ENCODE measurements at regions not wholly inside any gene's neighbourhood (a gene's known extent, or its start where the extent isn't known, plus 50 kb on each side); places are given as distances from the start of the nearest gene placed in this dataset.

DNA sequence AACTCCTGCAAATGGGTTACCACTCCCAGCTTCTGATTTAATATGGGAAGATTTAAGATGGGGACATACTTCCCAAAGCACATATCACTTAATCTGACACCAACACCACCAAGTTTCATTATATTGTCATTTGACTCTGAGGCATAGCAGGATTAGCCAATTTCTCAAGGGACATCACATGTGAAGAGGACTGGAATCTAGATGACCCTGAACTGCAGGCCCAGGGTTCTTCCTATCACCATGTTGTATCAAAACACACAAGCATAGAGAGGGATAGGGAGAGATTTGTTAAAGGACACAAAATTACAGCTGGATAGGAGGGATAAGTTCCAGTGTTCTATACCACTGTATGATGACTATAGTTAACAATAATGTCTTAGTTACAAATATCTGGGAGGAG is 168.3 kb upstream of the PPP2R2B start:
- CTCF ChIA-PET = no interaction called here

DNA sequence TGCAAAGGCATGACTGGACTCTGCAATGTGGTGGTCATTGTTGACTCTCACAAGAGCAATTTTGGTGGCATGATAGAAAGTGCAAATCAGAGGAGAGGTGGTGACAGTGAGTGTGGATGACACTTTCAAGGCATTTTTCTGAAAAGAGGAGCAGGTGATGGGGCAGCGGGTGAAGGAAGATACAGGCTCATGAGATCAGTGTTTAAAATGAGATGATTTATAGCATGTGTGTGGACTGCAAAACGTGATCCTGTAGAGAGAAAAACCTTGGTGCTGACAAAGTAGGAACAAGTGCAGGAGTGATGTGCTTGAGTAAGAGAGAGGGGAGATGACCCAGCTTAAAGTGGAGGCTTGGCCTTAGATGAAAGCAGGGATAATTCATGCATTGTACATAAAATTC is 171.2 kb upstream of the PPP2R2B start:
- Mint-ChIP-seq H3K4me1 (no peaks in the 10 kb centered on the region), H3K36me3 (no peaks in the 10 kb centered on the region), H3K4me3 (no peak overlapping the region), H3K9me3 (no peaks in the 10 kb centered on the region), H3K27ac (no peak overlapping the region), H3K27me3 (peaks cover 2 to 22% (median 13%) of the 10 kb centered on the region in 5 donors)
- DNase-seq (no peak), ATAC-seq (no peak)
- intact Hi-C loops (cut with micrococcal nuclease) = no loop called here
- Histone ChIP-seq H3K27ac (ENCODE audit: low read depth, low read length) (no peak overlapping the region), H3K4me3 (ENCODE audit: low read length) (no peak overlapping the region), H3K4me1 (ENCODE audit: control insufficient read depth in 2 of 2, insufficient read depth in 2 of 2, low read length in 2 of 2) (no peaks in the 10 kb centered on the region), H3K9me3 (ENCODE audit: control insufficient read depth in 2 of 3, low read length in 3 of 3) (no peaks in the 10 kb centered on the region), H3K36me3 (ENCODE audit: control insufficient read depth in 2 of 3, insufficient read depth in 3 of 3, low read length in 3 of 3) (no peaks in the 10 kb centered on the region), H3K27me3 (ENCODE audit: control insufficient read depth in 2 of 2, insufficient read depth in 2 of 2, low read length in 2 of 2) (no peaks in the 10 kb centered on the region)
- CTCF ChIA-PET = no interaction called here
- POLR2A ChIA-PET = no interaction called here

More for the DNA sequence above, 168.3 kb upstream of the PPP2R2B start:
- POLR2A ChIA-PET = no interaction called here
- Histone ChIP-seq H3K4me1 (ENCODE audit: control insufficient read depth in 2 of 2, insufficient read depth in 2 of 2, low read length in 2 of 2) (no peaks in the 10 kb centered on the region), H3K27me3 (ENCODE audit: control insufficient read depth in 2 of 2, insufficient read depth in 2 of 2, low read length in 2 of 2) (no peaks in the 10 kb centered on the region), H3K9me3 (ENCODE audit: control insufficient read depth in 2 of 3, low read length in 3 of 3) (no peaks in the 10 kb centered on the region), H3K27ac (ENCODE audit: low read depth, low read length) (no peak overlapping the region), H3K36me3 (ENCODE audit: control insufficient read depth in 2 of 3, insufficient read depth in 3 of 3, low read length in 3 of 3) (no peaks in the 10 kb centered on the region), H3K4me3 (ENCODE audit: low read length) (no peak overlapping the region)
- H3K27me3 Mint-ChIP-seq = peaks cover 2 to 13% (median 10%) of the 10 kb centered on the region in 5 donors
- ATAC-seq (no peak), DNase-seq (no peak)
- H3K4me3 Mint-ChIP-seq = no peak overlapping the region
- H3K4me1 Mint-ChIP-seq = no peaks in the 10 kb centered on the region
- no peaks in the 10 kb centered on the region for H3K36me3 Mint-ChIP-seq
- H3K9me3 Mint-ChIP-seq = no peaks in the 10 kb centered on the region
- intact Hi-C loops (cut with micrococcal nuclease) = no loop called here
- no peak overlapping the region for H3K27ac Mint-ChIP-seq

DNA sequence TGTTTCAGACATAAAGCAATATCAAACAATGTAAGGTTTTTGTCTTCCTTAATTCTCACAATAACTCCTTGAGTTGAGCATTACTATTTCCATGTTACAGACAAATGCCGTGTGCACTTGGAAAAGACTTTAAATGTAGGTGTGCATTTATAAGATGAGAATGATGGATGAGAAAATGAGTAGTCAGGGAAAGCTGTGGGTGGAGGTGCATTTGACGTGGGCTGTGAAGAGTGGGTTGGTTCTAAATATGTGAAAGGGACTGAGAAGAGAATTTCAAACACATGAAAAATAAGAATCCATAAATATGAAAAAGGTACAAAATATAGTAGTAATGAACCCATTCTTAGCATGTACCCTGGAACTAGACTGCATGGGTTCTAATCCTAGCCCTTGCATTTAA is 171.6 kb upstream of the PPP2R2B start:
- H3K9me3 Mint-ChIP-seq = no peaks in the 10 kb centered on the region
- ATAC-seq (no peak), DNase-seq (no peak)
- no peaks in the 10 kb centered on the region for H3K9me3 ChIP-seq (ENCODE audit: control insufficient read depth in 2 of 3, low read length in 3 of 3)
- no peaks in the 10 kb centered on the region for H3K27me3 ChIP-seq (ENCODE audit: control insufficient read depth in 2 of 2, insufficient read depth in 2 of 2, low read length in 2 of 2)
- H3K4me3 Mint-ChIP-seq = no peak overlapping the region
- peaks cover 2 to 22% (median 16%) of the 10 kb centered on the region in 5 donors for H3K27me3 Mint-ChIP-seq
- H3K4me1 Mint-ChIP-seq = no peaks in the 10 kb centered on the region
- no peaks in the 10 kb centered on the region for H3K4me1 ChIP-seq (ENCODE audit: control insufficient read depth in 2 of 2, insufficient read depth in 2 of 2, low read length in 2 of 2)
- no peak overlapping the region for H3K27ac Mint-ChIP-seq
- H3K36me3 ChIP-seq (ENCODE audit: control insufficient read depth in 2 of 3, insufficient read depth in 3 of 3, low read length in 3 of 3) = no peaks in the 10 kb centered on the region
- ChIA-PET POLR2A (no interaction called here), CTCF (no interaction called here)
- no peak overlapping the region for H3K4me3 ChIP-seq (ENCODE audit: low read length)
- intact Hi-C loops (cut with micrococcal nuclease) = no loop called here
- no peak overlapping the region for H3K27ac ChIP-seq (ENCODE audit: low read depth, low read length)
- no peaks in the 10 kb centered on the region for H3K36me3 Mint-ChIP-seq

DNA sequence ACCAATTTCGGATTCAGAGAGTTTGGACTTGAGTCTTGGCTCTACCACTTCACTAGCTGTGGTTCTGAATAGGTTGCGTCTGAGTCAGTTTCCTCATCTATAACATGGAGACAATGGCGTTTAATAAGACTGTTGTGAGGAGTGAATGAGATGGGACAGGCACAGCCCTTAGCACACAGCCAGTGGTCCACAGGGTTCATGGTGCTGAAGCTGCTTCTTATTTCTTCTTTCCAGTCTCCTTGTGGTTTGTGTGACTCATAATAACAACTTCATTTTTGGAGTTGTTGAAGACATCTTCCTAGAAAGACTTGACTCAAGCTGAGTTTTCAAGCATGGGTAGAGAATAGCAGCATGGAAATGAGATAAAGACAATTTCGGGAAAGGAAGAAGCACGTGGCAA is 172.6 kb upstream of the PPP2R2B start:
- Mint-ChIP-seq H3K9me3 (no peaks in the 10 kb centered on the region), H3K4me3 (no peak overlapping the region), H3K27ac (no peak overlapping the region), H3K27me3 (peaks cover 2 to 17% (median 13%) of the 10 kb centered on the region in 5 donors), H3K36me3 (no peaks in the 10 kb centered on the region), H3K4me1 (no peaks in the 10 kb centered on the region)
- Histone ChIP-seq H3K36me3 (ENCODE audit: control insufficient read depth in 2 of 3, insufficient read depth in 3 of 3, low read length in 3 of 3) (no peaks in the 10 kb centered on the region), H3K4me1 (ENCODE audit: control insufficient read depth in 2 of 2, insufficient read depth in 2 of 2, low read length in 2 of 2) (no peaks in the 10 kb centered on the region), H3K4me3 (ENCODE audit: low read length) (no peak overlapping the region), H3K27ac (ENCODE audit: low read depth, low read length) (no peak overlapping the region), H3K27me3 (ENCODE audit: control insufficient read depth in 2 of 2, insufficient read depth in 2 of 2, low read length in 2 of 2) (no peaks in the 10 kb centered on the region), H3K9me3 (ENCODE audit: control insufficient read depth in 2 of 3, low read length in 3 of 3) (no peaks in the 10 kb centered on the region)
- POLR2A ChIA-PET = no interaction called here
- intact Hi-C loops (cut with micrococcal nuclease) = no loop called here
- CTCF ChIA-PET = no interaction called here
- DNase-seq = no peak
- no peak for ATAC-seq

DNA sequence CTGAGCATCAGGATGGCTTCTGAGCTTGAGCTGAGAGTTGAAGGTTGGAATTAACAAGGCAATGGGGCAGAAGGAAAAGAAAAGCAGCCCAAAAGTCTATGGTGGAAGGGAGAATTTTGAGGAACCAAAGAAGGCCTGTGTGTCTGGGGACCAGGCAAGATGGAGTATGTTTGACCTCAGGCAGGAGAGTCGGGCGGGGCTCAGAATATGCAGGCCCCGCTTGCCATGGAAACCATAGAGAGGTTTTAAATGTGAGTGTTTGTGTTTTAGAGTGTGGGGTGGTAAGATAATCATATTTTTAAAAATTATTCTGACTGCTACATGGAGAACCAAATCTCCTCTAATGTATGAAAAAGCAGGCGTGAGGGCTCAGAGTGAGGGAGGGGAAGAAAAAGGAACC is 174.0 kb upstream of the PPP2R2B start:
- H3K9me3 ChIP-seq (ENCODE audit: control insufficient read depth in 2 of 3, low read length in 3 of 3) = no peaks in the 10 kb centered on the region
- ATAC-seq (no peak), DNase-seq (no peak)
- Mint-ChIP-seq H3K27me3 (peaks cover 3 to 22% (median 12%) of the 10 kb centered on the region in 5 donors), H3K36me3 (no peaks in the 10 kb centered on the region), H3K27ac (no peak overlapping the region), H3K4me3 (no peak overlapping the region), H3K4me1 (no peaks in the 10 kb centered on the region), H3K9me3 (no peaks in the 10 kb centered on the region)
- POLR2A ChIA-PET = no interaction called here
- H3K4me3 ChIP-seq (ENCODE audit: low read length) = no peak overlapping the region
- intact Hi-C loops (cut with micrococcal nuclease) = no loop called here
- CTCF ChIA-PET = no interaction called here
- no peak overlapping the region for H3K27ac ChIP-seq (ENCODE audit: low read depth, low read length)
- no peaks in the 10 kb centered on the region for H3K27me3 ChIP-seq (ENCODE audit: control insufficient read depth in 2 of 2, insufficient read depth in 2 of 2, low read length in 2 of 2)
- no peaks in the 10 kb centered on the region for H3K4me1 ChIP-seq (ENCODE audit: control insufficient read depth in 2 of 2, insufficient read depth in 2 of 2, low read length in 2 of 2)
- no peaks in the 10 kb centered on the region for H3K36me3 ChIP-seq (ENCODE audit: control insufficient read depth in 2 of 3, insufficient read depth in 3 of 3, low read length in 3 of 3)

DNA sequence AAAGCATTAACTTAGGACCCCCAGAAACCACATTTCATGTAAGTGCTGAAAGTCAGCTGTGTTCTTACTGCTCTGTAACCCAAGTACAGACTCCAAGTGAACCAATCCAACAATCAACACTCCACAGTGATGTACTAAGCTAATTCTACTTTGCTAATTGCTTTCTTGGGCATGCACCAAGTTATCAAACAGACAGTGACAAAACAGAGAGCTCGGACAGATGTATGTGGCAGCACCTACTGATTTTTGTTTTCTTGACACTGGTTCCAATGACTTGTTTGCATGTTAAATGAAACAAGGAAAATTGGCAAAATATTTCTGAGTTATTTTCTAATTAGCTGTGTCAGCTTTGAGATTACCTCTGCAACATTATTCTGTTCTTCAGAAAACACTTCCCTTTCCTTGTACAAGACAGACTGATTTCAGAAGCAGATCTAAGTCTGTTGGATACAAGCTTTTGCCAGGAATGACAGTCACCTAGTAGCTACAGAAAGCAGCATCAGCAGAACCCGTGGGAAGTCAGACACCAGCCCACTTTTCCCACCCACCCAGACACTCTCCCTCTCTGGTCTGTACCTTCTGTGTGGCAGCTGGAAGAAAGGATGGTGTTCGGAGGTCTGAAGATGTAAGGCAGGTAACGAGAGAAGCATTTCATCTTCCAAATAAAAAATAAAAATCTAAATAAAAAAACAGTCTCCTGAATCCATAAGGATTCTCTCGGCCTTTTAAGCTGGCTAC is 176.7 kb upstream of the PPP2R2B start:
- DNase-seq (no peak), ATAC-seq (no peak)
- intact Hi-C loops (cut with micrococcal nuclease) = no loop called here
- H3K9me3 ChIP-seq (ENCODE audit: control insufficient read depth in 2 of 3, low read length in 3 of 3) = no peaks in the 10 kb centered on the region
- H3K27ac Mint-ChIP-seq = no peak overlapping the region
- POLR2A ChIA-PET = no interaction called here
- no peaks in the 10 kb centered on the region for H3K36me3 Mint-ChIP-seq
- CTCF ChIA-PET = no interaction called here
- peaks cover 3 to 17% (median 12%) of the 10 kb centered on the region in 5 donors for H3K27me3 Mint-ChIP-seq
- H3K9me3 Mint-ChIP-seq = peaks cover 0 to 2% (median 0%) of the 10 kb centered on the region in 11 donors
- H3K4me1 ChIP-seq (ENCODE audit: control insufficient read depth in 2 of 2, insufficient read depth in 2 of 2, low read length in 2 of 2) = no peaks in the 10 kb centered on the region
- no peaks in the 10 kb centered on the region for H3K4me1 Mint-ChIP-seq
- H3K36me3 ChIP-seq (ENCODE audit: control insufficient read depth in 2 of 3, insufficient read depth in 3 of 3, low read length in 3 of 3) = no peaks in the 10 kb centered on the region
- H3K4me3 ChIP-seq (ENCODE audit: low read length) = no peak overlapping the region
- H3K4me3 Mint-ChIP-seq = no peak overlapping the region
- H3K27me3 ChIP-seq (ENCODE audit: control insufficient read depth in 2 of 2, insufficient read depth in 2 of 2, low read length in 2 of 2) = no peaks in the 10 kb centered on the region
- no peak overlapping the region for H3K27ac ChIP-seq (ENCODE audit: low read depth, low read length)

DNA sequence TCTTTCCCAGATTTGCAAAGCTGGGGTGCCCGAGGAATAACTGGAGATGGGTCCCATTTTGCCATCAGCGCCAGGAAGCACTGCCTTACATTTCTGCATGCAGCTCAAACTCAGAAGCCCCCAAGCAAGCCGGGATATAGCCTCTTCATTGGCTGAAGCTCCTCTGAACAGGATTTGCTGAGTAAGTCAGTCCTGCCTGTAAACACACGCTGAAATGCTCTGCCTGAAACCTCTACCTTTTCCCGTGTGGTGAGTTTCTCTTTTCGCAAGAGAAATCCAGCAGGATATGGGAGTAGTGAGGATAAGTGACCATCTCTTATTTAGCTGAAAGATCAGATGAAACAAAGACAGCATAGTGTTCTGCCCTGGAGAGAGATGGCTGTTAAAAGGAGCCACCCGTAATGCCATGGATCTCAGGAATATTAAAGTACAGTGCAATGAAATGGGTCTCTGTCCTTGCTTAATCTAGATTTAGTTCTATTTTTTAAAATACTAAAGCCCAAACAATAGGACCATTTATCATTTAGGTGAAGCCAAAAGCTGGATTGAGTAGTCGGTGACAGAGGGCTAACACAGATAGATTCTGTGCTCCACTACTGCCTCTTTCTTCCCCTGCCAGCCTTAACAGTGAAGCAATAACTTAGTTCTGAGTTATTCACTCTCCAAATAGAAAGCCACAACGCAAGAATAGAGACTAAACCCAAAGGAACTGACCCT is 177.5 kb upstream of the PPP2R2B start:
- no peak for DNase-seq
- peaks cover 0 to 2% (median 0%) of the 10 kb centered on the region in 11 donors for H3K9me3 Mint-ChIP-seq
- intact Hi-C loops (cut with micrococcal nuclease) = no loop called here
- H3K36me3 Mint-ChIP-seq = no peaks in the 10 kb centered on the region
- H3K36me3 ChIP-seq (ENCODE audit: control insufficient read depth in 2 of 3, insufficient read depth in 3 of 3, low read length in 3 of 3) = no peaks in the 10 kb centered on the region
- no peak for ATAC-seq
- no peak overlapping the region for H3K27ac ChIP-seq (ENCODE audit: low read depth, low read length)
- H3K4me3 Mint-ChIP-seq = no peak overlapping the region
- no peaks in the 10 kb centered on the region for H3K4me1 Mint-ChIP-seq
- no peaks in the 10 kb centered on the region for H3K9me3 ChIP-seq (ENCODE audit: control insufficient read depth in 2 of 3, low read length in 3 of 3)
- H3K27me3 Mint-ChIP-seq = peaks cover 3 to 17% (median 12%) of the 10 kb centered on the region in 5 donors
- H3K4me1 ChIP-seq (ENCODE audit: control insufficient read depth in 2 of 2, insufficient read depth in 2 of 2, low read length in 2 of 2) = no peaks in the 10 kb centered on the region
- no peak overlapping the region for H3K27ac Mint-ChIP-seq
- H3K27me3 ChIP-seq (ENCODE audit: control insufficient read depth in 2 of 2, insufficient read depth in 2 of 2, low read length in 2 of 2) = no peaks in the 10 kb centered on the region
- POLR2A ChIA-PET = no interaction called here
- CTCF ChIA-PET = no interaction called here
- H3K4me3 ChIP-seq (ENCODE audit: low read length) = no peak overlapping the region
